ENCODE measurements at regions not wholly inside any gene's neighbourhood (a gene's known extent, or its start where the extent isn't known, plus 50 kb on each side); places are given as distances from the start of the nearest gene placed in this dataset.

- Histone ChIP-seq H3K36me3 (replicated peaks in 1 of 2) (no peaks in the 10 kb centered on the region), H3K27ac (no peak overlapping the region), H3K9me3 (replicated peaks in 1 of 3) (no peaks in the 10 kb centered on the region), H3K4me3 (no peak overlapping the region), H3K27me3 (no peaks in the 10 kb centered on the region), H3K4me1 (replicated peaks in 1 of 2) (no peaks in the 10 kb centered on the region)
- 65 to 88% (median 69%) methylated on average over 1 to 4 of the region's 4 CpGs for WGBS, 4 donors
- intact Hi-C loops (cut with DNase I): no loop called here
- DNase-seq: no peak
- no peak for TF ChIP-seq POLR2A (IDR thresholded peaks at IDR 0.05)
- TF ChIP-seq, protein P1, sequence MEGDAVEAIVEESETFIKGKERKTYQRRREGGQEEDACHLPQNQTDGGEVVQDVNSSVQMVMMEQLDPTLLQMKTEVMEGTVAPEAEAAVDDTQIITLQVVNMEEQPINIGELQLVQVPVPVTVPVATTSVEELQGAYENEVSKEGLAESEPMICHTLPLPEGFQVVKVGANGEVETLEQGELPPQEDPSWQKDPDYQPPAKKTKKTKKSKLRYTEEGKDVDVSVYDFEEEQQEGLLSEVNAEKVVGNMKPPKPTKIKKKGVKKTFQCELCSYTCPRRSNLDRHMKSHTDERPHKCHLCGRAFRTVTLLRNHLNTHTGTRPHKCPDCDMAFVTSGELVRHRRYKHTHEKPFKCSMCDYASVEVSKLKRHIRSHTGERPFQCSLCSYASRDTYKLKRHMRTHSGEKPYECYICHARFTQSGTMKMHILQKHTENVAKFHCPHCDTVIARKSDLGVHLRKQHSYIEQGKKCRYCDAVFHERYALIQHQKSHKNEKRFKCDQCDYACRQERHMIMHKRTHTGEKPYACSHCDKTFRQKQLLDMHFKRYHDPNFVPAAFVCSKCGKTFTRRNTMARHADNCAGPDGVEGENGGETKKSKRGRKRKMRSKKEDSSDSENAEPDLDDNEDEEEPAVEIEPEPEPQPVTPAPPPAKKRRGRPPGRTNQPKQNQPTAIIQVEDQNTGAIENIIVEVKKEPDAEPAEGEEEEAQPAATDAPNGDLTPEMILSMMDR (IDR thresholded peaks at IDR 0.05): no peak
These were observed 445.8 kb downstream of the SATB2 start for GRCh38 chr2:199011908-199012307.

GRCh38 chr2:198994678-198995077 is 463.1 kb downstream of the SATB2 start:
- Histone ChIP-seq H3K36me3 (replicated peaks in 1 of 2) (no peaks in the 10 kb centered on the region), H3K9me3 (replicated peaks in 1 of 3) (no peaks in the 10 kb centered on the region), H3K4me1 (replicated peaks in 1 of 2) (no peaks in the 10 kb centered on the region), H3K27ac (no peak overlapping the region), H3K4me3 (no peak overlapping the region), H3K27me3 (no peaks in the 10 kb centered on the region)
- DNase-seq: no peak
- WGBS, 4 donors: 49 to 75% (median 64%) methylated on average over 1 of the region's 1 CpG
- no peak for TF ChIP-seq POLR2A (IDR thresholded peaks at IDR 0.05)
- TF ChIP-seq, protein P1 (IDR thresholded peaks at IDR 0.05): no peak
- intact Hi-C loops (cut with DNase I): no loop called here

GRCh38 chr2:198991431-198991830 is 466.3 kb downstream of the SATB2 start:
- Histone ChIP-seq H3K4me3 (no peak overlapping the region), H3K36me3 (replicated peaks in 1 of 2) (no peaks in the 10 kb centered on the region), H3K4me1 (replicated peaks in 1 of 2) (no peaks in the 10 kb centered on the region), H3K27me3 (no peaks in the 10 kb centered on the region), H3K27ac (no peak overlapping the region), H3K9me3 (replicated peaks in 1 of 3) (no peaks in the 10 kb centered on the region)
- DNase-seq: no peak
- TF ChIP-seq, protein P1 (IDR thresholded peaks at IDR 0.05): no peak
- TF ChIP-seq POLR2A (IDR thresholded peaks at IDR 0.05): no peak
- 74 to 82% (median 77%) methylated on average over 2 of the region's 2 CpGs for WGBS, 4 donors
- intact Hi-C loops (cut with DNase I): no loop called here

- no peaks in the 10 kb centered on the region for H3K9me3 ChIP-seq (replicated peaks in 1 of 3)
- H3K4me1 ChIP-seq (replicated peaks in 1 of 2): no peaks in the 10 kb centered on the region
- intact Hi-C loops (cut with DNase I): no loop called here
- H3K27ac ChIP-seq: no peak overlapping the region
- no peak for TF ChIP-seq POLR2A (IDR thresholded peaks at IDR 0.05)
- TF ChIP-seq, protein P1 (IDR thresholded peaks at IDR 0.05): no peak
- no peak overlapping the region for H3K4me3 ChIP-seq
- H3K36me3 ChIP-seq (replicated peaks in 1 of 2): no peaks in the 10 kb centered on the region
- H3K27me3 ChIP-seq: no peaks in the 10 kb centered on the region
- no peak for DNase-seq
These were observed 482.0 kb downstream of the SATB2 start for GRCh38 chr2:198975779-198976178.
